ENCODE measurements at regions not wholly inside any gene's neighbourhood (a gene's known extent, or its start where the extent isn't known, plus 50 kb on each side); places are given as distances from the start of the nearest gene placed in this dataset.

DNA sequence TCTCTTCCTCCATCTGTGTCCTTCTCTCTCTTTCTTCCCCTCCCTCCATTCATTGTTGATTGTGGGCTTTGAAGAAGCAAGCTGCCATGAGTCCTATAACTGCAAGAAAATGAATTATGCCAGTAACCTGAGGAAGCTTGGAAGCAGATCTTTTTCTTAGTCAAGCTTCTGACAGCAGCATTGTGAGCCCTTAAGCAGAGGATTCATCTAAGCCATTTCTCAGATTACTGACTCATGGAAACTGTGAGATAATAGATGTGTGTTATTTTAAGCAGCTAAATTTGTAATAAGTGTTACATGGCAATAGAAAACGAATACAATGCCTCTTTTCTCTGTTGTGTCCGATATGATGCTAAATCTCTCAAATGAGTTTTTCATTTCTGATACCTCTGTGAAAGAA is 1109.7 kb downstream of the CDH11 start:
- Histone ChIP-seq H3K27me3 (ENCODE audit: control insufficient read depth, low read length) (no peaks in the 10 kb centered on the region), H3K9me3 (ENCODE audit: control insufficient read depth, insufficient read depth, low read length) (no peaks in the 10 kb centered on the region), H3K4me2 (ENCODE audit: low read length) (no peak overlapping the region), H3K4me1 (ENCODE audit: control insufficient read depth, low read length) (no peaks in the 10 kb centered on the region; the same call in 1 of the 2 replicates), H4K20me1 (ENCODE audit: control insufficient read depth, insufficient read depth, low read depth, low read length) (no peaks in the 10 kb centered on the region), H3K79me2 (ENCODE audit: control insufficient read depth, low read length) (no peaks in the 10 kb centered on the region), H3K27ac (ENCODE audit: low read depth, low read length) (no peak overlapping the region), H3K36me3 (ENCODE audit: control insufficient read depth, low read length) (no peaks in the 10 kb centered on the region), H3F3A (ENCODE audit: control insufficient read depth, insufficient read depth) (no peaks in the 10 kb centered on the region), H3K9me2 (replicated peaks; ENCODE audit: control insufficient read depth, low read length) (no peaks in the 10 kb centered on the region), H3K4me3 (ENCODE audit: low read length) (no peak overlapping the region)
- TF ChIP-seq, protein P1, sequence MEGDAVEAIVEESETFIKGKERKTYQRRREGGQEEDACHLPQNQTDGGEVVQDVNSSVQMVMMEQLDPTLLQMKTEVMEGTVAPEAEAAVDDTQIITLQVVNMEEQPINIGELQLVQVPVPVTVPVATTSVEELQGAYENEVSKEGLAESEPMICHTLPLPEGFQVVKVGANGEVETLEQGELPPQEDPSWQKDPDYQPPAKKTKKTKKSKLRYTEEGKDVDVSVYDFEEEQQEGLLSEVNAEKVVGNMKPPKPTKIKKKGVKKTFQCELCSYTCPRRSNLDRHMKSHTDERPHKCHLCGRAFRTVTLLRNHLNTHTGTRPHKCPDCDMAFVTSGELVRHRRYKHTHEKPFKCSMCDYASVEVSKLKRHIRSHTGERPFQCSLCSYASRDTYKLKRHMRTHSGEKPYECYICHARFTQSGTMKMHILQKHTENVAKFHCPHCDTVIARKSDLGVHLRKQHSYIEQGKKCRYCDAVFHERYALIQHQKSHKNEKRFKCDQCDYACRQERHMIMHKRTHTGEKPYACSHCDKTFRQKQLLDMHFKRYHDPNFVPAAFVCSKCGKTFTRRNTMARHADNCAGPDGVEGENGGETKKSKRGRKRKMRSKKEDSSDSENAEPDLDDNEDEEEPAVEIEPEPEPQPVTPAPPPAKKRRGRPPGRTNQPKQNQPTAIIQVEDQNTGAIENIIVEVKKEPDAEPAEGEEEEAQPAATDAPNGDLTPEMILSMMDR (IDR thresholded peaks at IDR 0.05; ENCODE audit: low read depth, low read length, poor library complexity, severe bottlenecking) = no peak
- TF ChIP-seq EZH2phosphoT487 (IDR thresholded peaks at IDR 0.05; ENCODE audit: borderline replicate concordance, low read length) = no peak

DNA sequence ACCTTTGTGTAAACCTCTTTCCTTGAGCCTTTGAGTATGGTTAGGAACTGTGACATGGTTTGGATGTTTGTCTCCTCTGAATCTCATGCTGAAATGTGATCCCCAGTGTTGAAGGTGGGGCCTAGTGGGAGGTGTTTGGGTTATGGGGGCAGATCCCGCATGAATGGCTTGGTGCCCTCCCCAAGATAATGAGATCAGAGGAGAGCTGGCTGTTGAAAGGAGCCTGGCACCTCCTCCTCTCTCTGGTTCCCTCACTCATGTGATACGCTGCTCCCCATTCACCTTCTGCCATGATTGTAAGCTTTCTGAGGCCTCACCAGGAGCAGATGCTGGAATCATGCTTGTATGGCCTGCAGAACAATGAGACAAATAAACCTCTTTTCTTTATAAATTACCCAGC is 1110.2 kb downstream of the CDH11 start:
- TF ChIP-seq, protein P1 (IDR thresholded peaks at IDR 0.05; ENCODE audit: low read depth, low read length, poor library complexity, severe bottlenecking) = no peak
- TF ChIP-seq EZH2phosphoT487 (IDR thresholded peaks at IDR 0.05; ENCODE audit: borderline replicate concordance, low read length) = no peak
- no peaks in the 10 kb centered on the region for H4K20me1 ChIP-seq (ENCODE audit: control insufficient read depth, insufficient read depth, low read depth, low read length)
- no peaks in the 10 kb centered on the region; the same call in 1 of the 2 replicates for H3K4me1 ChIP-seq (ENCODE audit: control insufficient read depth, low read length)
- H3F3A ChIP-seq (ENCODE audit: control insufficient read depth, insufficient read depth) = no peaks in the 10 kb centered on the region
- no peaks in the 10 kb centered on the region for H3K27me3 ChIP-seq (ENCODE audit: control insufficient read depth, low read length)
- H3K27ac ChIP-seq (ENCODE audit: low read depth, low read length) = no peak overlapping the region
- H3K4me2 ChIP-seq (ENCODE audit: low read length) = no peak overlapping the region
- H3K79me2 ChIP-seq (ENCODE audit: control insufficient read depth, low read length) = no peaks in the 10 kb centered on the region
- no peaks in the 10 kb centered on the region for H3K9me3 ChIP-seq (ENCODE audit: control insufficient read depth, insufficient read depth, low read length)
- H3K9me2 ChIP-seq (replicated peaks; ENCODE audit: control insufficient read depth, low read length) = no peaks in the 10 kb centered on the region
- no peak overlapping the region for H3K4me3 ChIP-seq (ENCODE audit: low read length)
- H3K36me3 ChIP-seq (ENCODE audit: control insufficient read depth, low read length) = no peaks in the 10 kb centered on the region

DNA sequence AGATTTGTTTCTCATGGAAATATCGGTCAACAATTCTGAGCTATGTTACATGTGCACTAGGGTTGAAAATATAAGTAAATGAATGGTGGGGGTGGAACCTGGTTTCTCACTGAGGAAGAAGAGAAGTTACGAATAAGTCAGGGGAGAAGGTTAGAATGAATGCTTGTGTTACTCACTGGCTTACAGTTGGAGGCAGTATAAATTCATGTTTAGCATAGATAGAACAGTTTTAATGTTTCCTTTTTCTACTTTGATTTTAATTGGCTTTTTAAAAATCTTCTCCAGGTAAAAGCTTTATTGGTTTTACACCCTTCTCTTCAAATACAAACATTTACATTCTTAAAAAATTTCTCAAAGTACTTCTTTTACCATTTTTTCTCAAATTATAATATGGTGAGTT is 1113.7 kb downstream of the CDH11 start:
- TF ChIP-seq, protein P1 (IDR thresholded peaks at IDR 0.05; ENCODE audit: low read depth, low read length, poor library complexity, severe bottlenecking) = no peak
- no peak for TF ChIP-seq EZH2phosphoT487 (IDR thresholded peaks at IDR 0.05; ENCODE audit: borderline replicate concordance, low read length)

DNA sequence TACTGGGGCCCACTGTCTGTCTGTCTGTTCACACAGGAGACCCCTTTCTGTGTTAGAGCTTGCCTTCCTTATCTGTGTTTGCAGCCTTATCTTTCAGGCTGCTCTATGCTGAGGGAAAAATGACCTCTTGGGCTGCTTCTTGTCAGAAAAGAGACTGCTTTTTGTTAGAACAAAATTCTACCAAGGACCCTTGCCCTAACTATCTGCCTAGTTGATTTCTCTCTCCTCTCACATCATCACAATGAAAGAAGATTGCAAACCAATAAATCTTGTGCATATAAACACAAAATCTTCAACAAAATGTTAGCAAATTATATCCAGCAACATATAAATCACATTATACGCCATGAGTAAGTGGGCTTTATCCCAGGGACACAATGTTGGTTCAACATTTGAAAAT is 1117.7 kb downstream of the CDH11 start:
- Histone ChIP-seq H3K4me3 (ENCODE audit: low read length) (no peak overlapping the region), H3K27me3 (ENCODE audit: control insufficient read depth, low read length) (no peaks in the 10 kb centered on the region), H3K27ac (ENCODE audit: low read depth, low read length) (no peak overlapping the region), H3K79me2 (ENCODE audit: control insufficient read depth, low read length) (no peaks in the 10 kb centered on the region), H3F3A (ENCODE audit: control insufficient read depth, insufficient read depth) (no peaks in the 10 kb centered on the region), H4K20me1 (ENCODE audit: control insufficient read depth, insufficient read depth, low read depth, low read length) (no peaks in the 10 kb centered on the region), H3K9me2 (replicated peaks; ENCODE audit: control insufficient read depth, low read length) (no peaks in the 10 kb centered on the region), H3K36me3 (ENCODE audit: control insufficient read depth, low read length) (no peaks in the 10 kb centered on the region), H3K9me3 (ENCODE audit: control insufficient read depth, insufficient read depth, low read length) (no peaks in the 10 kb centered on the region), H3K4me2 (ENCODE audit: low read length) (no peak overlapping the region), H3K4me1 (ENCODE audit: control insufficient read depth, low read length) (no peaks in the 10 kb centered on the region)
- TF ChIP-seq, protein P1 (IDR thresholded peaks at IDR 0.05; ENCODE audit: low read depth, low read length, poor library complexity, severe bottlenecking) = no peak
- no peak for TF ChIP-seq EZH2phosphoT487 (IDR thresholded peaks at IDR 0.05; ENCODE audit: borderline replicate concordance, low read length)

More for the DNA sequence above, 1113.7 kb downstream of the CDH11 start:
- Histone ChIP-seq H3K9me3 (ENCODE audit: control insufficient read depth, insufficient read depth, low read length) (no peaks in the 10 kb centered on the region), H4K20me1 (ENCODE audit: control insufficient read depth, insufficient read depth, low read depth, low read length) (no peaks in the 10 kb centered on the region), H3K36me3 (ENCODE audit: control insufficient read depth, low read length) (no peaks in the 10 kb centered on the region), H3K79me2 (ENCODE audit: control insufficient read depth, low read length) (no peaks in the 10 kb centered on the region), H3K4me1 (ENCODE audit: control insufficient read depth, low read length) (no peaks in the 10 kb centered on the region), H3F3A (ENCODE audit: control insufficient read depth, insufficient read depth) (no peaks in the 10 kb centered on the region), H3K9me2 (replicated peaks; ENCODE audit: control insufficient read depth, low read length) (no peaks in the 10 kb centered on the region), H3K4me3 (ENCODE audit: low read length) (no peak overlapping the region), H3K27ac (ENCODE audit: low read depth, low read length) (no peak overlapping the region), H3K4me2 (ENCODE audit: low read length) (no peak overlapping the region), H3K27me3 (ENCODE audit: control insufficient read depth, low read length) (no peaks in the 10 kb centered on the region)

Data from DOHH2 (cell line).